ENCODE measurements at regions not wholly inside any gene's neighbourhood (a gene's known extent, or its start where the extent isn't known, plus 50 kb on each side); places are given as distances from the start of the nearest gene placed in this dataset.

- no peak overlapping the region for H3K4me3 ChIP-seq (ENCODE audit: control extremely low read depth in 1 of 5, extremely low read depth in 1 of 5, insufficient read depth in 1 of 5, low read depth in 2 of 5, low read length in 4 of 5)
- peaks cover 0 to 6% (median under 1%) of the 10 kb centered on the region in 4 experiments for H3K27me3 ChIP-seq (replicated peaks in 1 of 4; ENCODE audit: control extremely low read depth in 1 of 4, control insufficient read depth in 3 of 4, insufficient read depth in 4 of 4, low read length in 3 of 4)
- no peak overlapping the region for H3K27ac ChIP-seq (ENCODE audit: low read length in 2 of 2)
- H4K20me1 ChIP-seq (ENCODE audit: control insufficient read depth, insufficient read depth, low read length, poor library complexity, severe bottlenecking) = no peaks in the 10 kb centered on the region
- no peaks in the 10 kb centered on the region for H3K79me2 ChIP-seq (ENCODE audit: control insufficient read depth, insufficient read depth, low read length)
- CTCF ChIA-PET = interaction anchor here (0.9 to 4.0 kb wide), 4 partner anchors 20 to 188 kb away, joined by 3 to 34 read pairs (median 4); no protein-coding TSS in a partner anchor
- Mint-ChIP-seq H3K27me3 (peaks cover 33% of the 10 kb centered on the region), H3K27ac (no peak overlapping the region), H3K9me3 (ENCODE audit: insufficient read depth) (no peaks in the 10 kb centered on the region), H3K4me1 (no peaks in the 10 kb centered on the region), H3K4me3 (no peak overlapping the region)
- DNase-seq = no peak
- no peak overlapping the region for H2AFZ ChIP-seq (ENCODE audit: insufficient read depth, low read depth, low read length, poor library complexity, severe bottlenecking)
- intact Hi-C loops (cut with micrococcal nuclease) = no loop called here
- TF ChIP-seq CTCF (IDR thresholded peaks at IDR 0.05) (no peak), EZH2 (IDR thresholded peaks at IDR 0.05; ENCODE audit: borderline replicate concordance, insufficient read depth, low read depth, low read length, poor library complexity, severe bottlenecking) (no peak)
- no peaks in the 10 kb centered on the region for H3K4me1 ChIP-seq (ENCODE audit: control insufficient read depth in 2 of 2, insufficient read depth in 2 of 2, low read length in 2 of 2)
- H3K9me3 ChIP-seq (ENCODE audit: control extremely low read depth in 1 of 3, control insufficient read depth in 2 of 3, insufficient read depth in 1 of 3, low read length in 2 of 3) = no peaks in the 10 kb centered on the region
- POLR2A ChIA-PET = no interaction called here
- H3K36me3 ChIP-seq (replicated peaks in 1 of 2; ENCODE audit: control extremely low read depth in 1 of 2, control insufficient read depth in 1 of 2, extremely low read depth in 1 of 2, insufficient read depth in 2 of 2, low read length in 1 of 2) = no peaks in the 10 kb centered on the region
- H3K9ac ChIP-seq (ENCODE audit: low read length) = no peak overlapping the region
- no peak for ATAC-seq (ENCODE audit: low read depth)
- H3K4me2 ChIP-seq (replicated peaks; ENCODE audit: low read depth, low read length, poor library complexity, severe bottlenecking) = no peak overlapping the region
Measured at GRCh38 chr17:34172390-34172918, 82.6 kb upstream of the CCL2 start.

DNA sequence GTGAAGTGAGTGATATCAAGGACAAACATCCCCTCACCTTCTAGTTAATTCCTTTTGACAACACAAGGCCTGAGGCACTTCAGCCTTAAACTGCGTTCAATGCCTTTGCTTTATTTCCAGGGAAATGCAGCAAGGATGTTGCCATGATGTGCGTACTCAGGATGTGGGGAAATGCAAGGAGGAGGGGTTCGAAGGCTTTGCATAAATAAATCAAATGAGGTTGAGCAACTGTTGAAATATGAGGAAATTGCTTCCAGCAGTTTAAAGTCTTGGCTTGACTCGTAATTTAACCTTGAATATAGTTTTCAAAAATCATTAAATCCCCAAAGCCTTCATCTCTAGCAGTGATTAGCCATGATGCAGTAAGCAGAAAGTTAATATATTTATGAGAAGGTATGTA, 81.8 kb upstream of the CCL2 start:
- no peak for DNase-seq
- POLR2A ChIA-PET = no interaction called here
- H3K79me2 ChIP-seq (ENCODE audit: control insufficient read depth, insufficient read depth, low read length) = no peaks in the 10 kb centered on the region
- H3K4me3 ChIP-seq (ENCODE audit: control extremely low read depth in 1 of 5, extremely low read depth in 1 of 5, insufficient read depth in 1 of 5, low read depth in 2 of 5, low read length in 4 of 5) = no peak overlapping the region
- 37% methylated on average over 2 of the region's 4 CpGs for WGBS (ENCODE audit: insufficient coverage)
- no peaks in the 10 kb centered on the region for H4K20me1 ChIP-seq (ENCODE audit: control insufficient read depth, insufficient read depth, low read length, poor library complexity, severe bottlenecking)
- Mint-ChIP-seq H3K27ac (no peak overlapping the region), H3K9me3 (ENCODE audit: insufficient read depth) (no peaks in the 10 kb centered on the region), H3K4me1 (no peaks in the 10 kb centered on the region), H3K4me3 (no peak overlapping the region), H3K27me3 (peaks cover 36% of the 10 kb centered on the region)
- CTCF ChIA-PET = interaction anchor here (0.9 to 4.0 kb wide), 3 partner anchors 21 to 187 kb away, joined by 3 to 34 read pairs (median 4); no protein-coding TSS in a partner anchor
- ATAC-seq (ENCODE audit: low read depth) = no peak
- peaks cover 0 to 6% (median 0%) of the 10 kb centered on the region in 4 experiments for H3K27me3 ChIP-seq (replicated peaks in 1 of 4; ENCODE audit: control extremely low read depth in 1 of 4, control insufficient read depth in 3 of 4, insufficient read depth in 4 of 4, low read length in 3 of 4)
- no peaks in the 10 kb centered on the region for H3K36me3 ChIP-seq (replicated peaks in 1 of 2; ENCODE audit: control extremely low read depth in 1 of 2, control insufficient read depth in 1 of 2, extremely low read depth in 1 of 2, insufficient read depth in 2 of 2, low read length in 1 of 2)
- intact Hi-C loops (cut with micrococcal nuclease) = no loop called here
- no peak for TF ChIP-seq EZH2 (IDR thresholded peaks at IDR 0.05; ENCODE audit: borderline replicate concordance, insufficient read depth, low read depth, low read length, poor library complexity, severe bottlenecking)
- TF ChIP-seq CTCF (IDR thresholded peaks at IDR 0.05) = no peak
- H3K9ac ChIP-seq (ENCODE audit: low read length) = no peak overlapping the region
- no peak overlapping the region for H2AFZ ChIP-seq (ENCODE audit: insufficient read depth, low read depth, low read length, poor library complexity, severe bottlenecking)
- H3K4me1 ChIP-seq (ENCODE audit: control insufficient read depth in 2 of 2, insufficient read depth in 2 of 2, low read length in 2 of 2) = no peaks in the 10 kb centered on the region
- H3K4me2 ChIP-seq (replicated peaks; ENCODE audit: low read depth, low read length, poor library complexity, severe bottlenecking) = no peak overlapping the region
- H3K27ac ChIP-seq (ENCODE audit: low read length in 2 of 2) = no peak overlapping the region
- H3K9me3 ChIP-seq (ENCODE audit: control extremely low read depth in 1 of 3, control insufficient read depth in 2 of 3, insufficient read depth in 1 of 3, low read length in 2 of 3) = no peaks in the 10 kb centered on the region
